GM18907 (cell line): ENCODE measurements at regions not wholly inside any gene's neighbourhood (a gene's known extent, or its start where the extent isn't known, plus 50 kb on each side); places are given as distances from the start of the nearest gene placed in this dataset.
"Not testable (repeated sequence)": the region's sequence is repeated elsewhere in the genome, so short reads cannot be mapped to it uniquely, and the experiment has no call there.

Source experiments
- ATAC-seq: cut with Tn5 transposase; IDR thresholded peaks from one replicate; pipeline ENCODE4 v1.9.1; 2021; ENCODE audit warnings: mild to moderate bottlenecking, moderate library complexity; ENCODE audit not compliant: unreplicated experiment

GRCh38 chr11:23632293-23632692 is 772.0 kb upstream of the CCDC179 start:
- no peak for ATAC-seq

DNA sequence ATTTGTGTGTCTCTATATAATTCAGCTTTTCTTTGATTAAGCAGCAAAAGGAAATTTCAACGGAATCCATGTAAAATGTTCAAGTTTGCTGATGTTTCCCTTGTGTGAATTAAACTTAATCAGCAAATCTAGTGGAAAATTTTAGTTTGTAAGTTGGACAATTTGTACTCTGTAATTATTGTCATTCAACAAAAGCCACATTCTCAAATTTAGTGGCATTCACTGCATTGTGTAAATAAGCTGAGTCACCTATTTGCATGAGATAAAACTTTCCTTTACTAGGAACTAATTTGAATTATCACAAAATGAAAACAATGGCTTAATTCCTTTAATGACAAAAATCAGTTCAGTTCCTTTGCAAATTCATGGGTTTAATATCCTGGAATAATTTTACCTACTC is 784.2 kb upstream of the CCDC179 start:
- ATAC-seq = no peak

- not testable (repeated sequence) for ATAC-seq
Observed at GRCh38 chr11:23652336-23652735, 792.1 kb upstream of the CCDC179 start.

DNA sequence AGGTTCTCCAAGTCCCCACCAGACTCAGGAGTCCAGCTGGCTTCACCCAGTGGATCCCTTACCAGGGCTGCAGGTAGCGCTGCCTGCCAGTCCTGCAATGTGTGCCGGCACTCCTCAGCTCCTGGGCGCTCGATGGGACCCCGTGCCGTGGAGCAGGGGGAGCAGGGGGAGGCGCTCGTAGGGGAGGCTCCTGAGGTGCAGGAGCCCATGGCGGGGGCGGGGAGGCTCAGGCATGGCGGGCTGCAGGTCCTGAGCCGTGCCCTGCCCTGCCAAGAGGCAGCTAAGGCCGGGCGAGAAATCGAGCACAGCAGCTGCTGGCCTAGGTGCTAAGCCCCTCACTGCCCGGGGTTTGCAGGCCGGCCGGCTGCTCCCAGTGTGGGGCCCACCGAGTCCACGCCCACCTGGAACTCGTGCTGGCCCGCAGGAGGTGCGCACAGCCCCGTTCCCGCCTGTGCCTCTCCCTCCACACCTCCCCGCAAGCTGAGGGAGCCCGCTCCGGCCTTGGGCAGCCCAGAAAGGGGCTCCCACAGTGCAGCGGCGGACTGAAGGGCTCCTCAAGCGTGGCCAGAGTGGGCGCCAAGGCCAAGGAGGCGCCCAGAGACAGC is 792.9 kb upstream of the CCDC179 start:
- ATAC-seq = no peak

DNA sequence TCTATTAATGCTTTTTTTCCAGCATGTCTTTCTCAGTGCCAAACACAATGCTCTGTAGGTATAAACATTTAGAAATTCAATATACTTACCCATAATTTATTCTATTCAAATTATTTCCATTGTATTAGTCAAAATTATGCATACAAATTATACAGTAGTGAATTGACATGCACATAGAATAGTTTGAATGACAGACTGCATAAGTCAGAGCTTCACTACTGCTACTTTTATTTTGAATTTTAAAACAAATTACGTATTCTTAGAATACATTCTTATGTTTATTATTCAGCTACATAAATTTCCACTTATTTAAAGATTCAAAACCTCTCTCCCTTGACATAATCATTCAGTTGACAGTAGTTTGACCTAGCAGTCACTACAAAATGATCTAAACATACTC is 808.0 kb upstream of the CCDC179 start:
- ATAC-seq = no peak

- ATAC-seq = no peak
Observed at GRCh38 chr11:23673366-23673765, 813.1 kb upstream of the CCDC179 start.

GRCh38 chr11:23674866-23675265 is 814.6 kb upstream of the CCDC179 start:
- ATAC-seq = no peak

GRCh38 chr11:23679041-23679440 is 817.8 kb upstream of the LUZP2 start:
- no peak for ATAC-seq

DNA sequence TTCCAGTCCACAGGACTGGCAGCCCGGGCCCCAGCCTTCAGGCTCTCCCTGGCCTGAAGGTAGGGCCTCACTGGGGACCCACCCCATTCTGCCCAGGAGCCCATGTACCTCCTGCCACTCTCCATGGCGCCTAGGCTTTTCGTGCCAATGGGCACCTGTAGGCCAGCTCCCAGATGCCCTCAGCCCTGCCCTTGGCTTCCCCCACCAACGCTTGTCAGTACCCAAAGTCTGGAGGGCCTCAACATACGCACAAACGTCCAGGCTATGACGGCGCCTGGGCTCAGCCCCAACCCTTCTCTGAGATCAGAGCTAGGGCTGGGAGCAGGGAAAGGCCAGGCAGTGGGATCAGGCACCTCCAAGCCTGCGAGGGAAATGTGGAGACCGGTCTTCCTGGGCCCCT is 816.9 kb upstream of the LUZP2 start:
- no peak for ATAC-seq

- no peak for ATAC-seq
Observed at GRCh38 chr11:23680488-23681230, 816.2 kb upstream of the LUZP2 start.

DNA sequence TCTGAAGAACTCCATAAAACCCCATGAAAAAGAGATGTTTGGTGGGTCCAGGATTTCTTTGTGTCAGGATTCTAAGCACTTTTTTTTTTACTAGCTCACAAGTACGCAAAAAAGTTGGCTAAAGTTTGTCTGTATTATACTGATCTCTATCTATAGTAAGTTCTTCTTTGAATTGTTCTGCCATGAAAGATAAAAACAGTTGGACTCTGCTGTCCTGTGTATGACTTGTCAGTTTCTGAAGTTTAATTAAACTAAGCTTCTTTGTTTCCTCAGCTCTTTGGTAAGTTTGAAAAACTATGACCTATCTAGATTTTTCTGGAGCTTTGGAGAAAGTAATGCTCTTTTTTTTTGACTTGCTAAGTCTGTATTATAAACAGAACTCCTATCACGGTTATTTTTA is 812.2 kb upstream of the LUZP2 start:
- ATAC-seq = no peak

- ATAC-seq = no peak
Observed at GRCh38 chr11:23687991-23688390, 808.9 kb upstream of the LUZP2 start.

DNA sequence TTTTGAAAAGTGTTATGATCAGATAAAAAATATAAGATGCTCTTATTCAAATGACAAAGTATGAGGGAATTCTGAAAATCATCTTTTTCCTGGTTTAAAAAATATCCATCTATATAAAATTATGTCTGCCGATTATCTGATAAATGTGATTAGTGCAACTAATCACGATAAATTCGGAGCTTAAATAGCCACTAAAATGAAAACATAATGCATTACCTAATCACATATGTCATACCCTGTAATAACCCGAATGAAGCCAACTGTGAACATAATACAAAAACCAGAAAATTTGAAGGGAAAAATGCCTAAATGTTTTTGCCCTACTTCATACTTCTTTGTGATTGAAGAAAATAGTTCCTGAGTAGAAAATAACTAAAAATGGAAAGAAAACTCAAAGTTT is 808.4 kb upstream of the LUZP2 start:
- ATAC-seq = no peak

DNA sequence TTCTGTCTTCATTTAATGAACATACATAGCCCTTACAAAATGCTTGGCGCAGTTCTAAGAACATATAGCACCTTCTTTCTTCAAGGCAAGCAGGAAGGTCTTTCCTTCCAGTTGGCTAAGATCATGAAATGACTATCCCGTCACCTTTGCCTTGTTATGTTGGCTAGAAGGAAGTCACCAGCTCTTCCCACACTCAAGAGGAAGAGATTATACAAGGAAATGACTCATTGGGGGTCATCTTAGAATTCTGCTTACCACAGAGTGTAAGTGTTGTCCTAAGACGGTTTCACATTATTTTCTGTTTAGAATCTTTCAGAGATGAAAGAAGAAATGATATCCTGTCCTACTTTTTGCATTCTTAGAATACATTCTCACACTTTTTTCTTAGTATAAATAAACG is 808.0 kb upstream of the LUZP2 start:
- ATAC-seq = no peak

- no peak for ATAC-seq
Observed at GRCh38 chr11:23696688-23697415, 800.0 kb upstream of the LUZP2 start.

GRCh38 chr11:23704183-23704582 is 792.7 kb upstream of the LUZP2 start:
- no peak for ATAC-seq

DNA sequence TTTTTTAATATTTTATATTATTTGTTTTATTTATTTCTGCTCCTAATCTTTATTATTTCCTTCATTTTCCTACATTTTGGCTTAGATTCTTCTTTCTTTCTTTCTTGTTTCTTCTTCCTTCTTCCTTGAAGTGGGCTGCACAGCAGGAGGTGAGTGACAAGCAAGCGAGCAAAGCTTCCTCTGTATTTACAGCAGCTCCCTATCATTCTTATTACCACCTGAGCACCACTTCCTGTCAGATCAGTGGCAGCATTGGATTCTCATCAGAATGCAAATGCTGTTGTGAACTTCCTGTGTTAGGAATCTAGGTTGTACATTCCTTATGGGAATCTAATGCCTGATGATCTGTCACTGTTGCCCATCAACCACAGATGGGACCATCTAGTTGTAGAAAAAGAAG is 784.9 kb upstream of the LUZP2 start:
- no peak for ATAC-seq

DNA sequence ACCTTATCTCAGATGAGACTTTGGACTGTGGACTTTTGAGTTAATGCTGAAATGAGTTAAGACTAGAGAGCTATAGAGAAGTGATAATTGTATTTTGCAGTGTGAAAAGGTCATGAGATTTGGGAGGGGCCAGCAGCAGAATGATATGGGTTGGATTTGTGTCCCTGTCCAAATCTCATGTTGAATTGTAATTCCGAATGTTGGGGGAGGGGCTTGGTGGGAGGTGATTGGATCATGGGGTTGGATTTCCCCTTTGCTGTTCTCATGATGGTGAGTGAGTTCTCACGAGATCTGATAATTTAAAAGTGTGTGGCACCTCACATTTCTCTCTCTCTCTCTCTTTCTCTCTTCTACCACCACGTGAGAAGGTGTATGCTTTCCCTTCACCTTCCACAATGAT is 777.8 kb upstream of the LUZP2 start:
- no peak for ATAC-seq

DNA sequence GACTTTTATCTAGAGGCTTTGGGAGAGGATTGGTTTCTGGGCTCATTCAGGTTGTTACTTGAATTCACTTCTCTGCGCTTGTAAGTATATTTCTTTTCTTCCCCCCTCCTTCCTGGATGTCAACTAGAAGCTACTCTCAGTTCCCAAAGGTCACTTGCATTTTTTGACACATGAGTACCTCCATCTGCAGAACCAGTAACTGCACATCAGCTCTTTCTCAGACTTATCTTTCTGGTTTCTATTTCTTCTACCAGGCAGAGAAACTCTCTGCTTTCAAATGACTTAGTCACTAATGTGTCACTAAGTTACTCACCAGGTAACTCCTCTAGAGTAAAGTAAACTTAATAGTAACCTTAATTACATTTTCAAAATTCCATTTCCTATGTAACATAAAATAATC is 773.0 kb upstream of the LUZP2 start:
- no peak for ATAC-seq

GRCh38 chr11:23725752-23726151 is 771.1 kb upstream of the LUZP2 start:
- no peak for ATAC-seq

GRCh38 chr11:23727387-23727786 is 769.5 kb upstream of the LUZP2 start:
- ATAC-seq = no peak

- no peak for ATAC-seq
Observed at GRCh38 chr11:23727794-23728193, 769.1 kb upstream of the LUZP2 start.
